Activated CD4-positive, alpha-beta memory T cell treated with anti-CD3 and anti-CD28 coated beads, Interleukin-2, amount 10 ng/mL, durations not matched to agents 7 days and 5 days (primary cell): ENCODE measurements at regions not wholly inside any gene's neighbourhood (a gene's known extent, or its start where the extent isn't known, plus 50 kb on each side); places are given as distances from the start of the nearest gene placed in this dataset.

Source experiments
- CTCF ChIA-PET: fragments of 350-600 bp; sonication (Branson Sonifier 250); formaldehyde crosslinking; loops from one replicate; lab custom pipeline; 2021; ENCODE audit warnings: antibody characterized with exemption, inconsistent platforms; lab: Charles Lee
- POLR2A ChIA-PET: fragments of 350-600 bp; sonication (Branson Sonifier 250); formaldehyde crosslinking; loops from one replicate; lab custom pipeline; 2021; ENCODE audit warnings: antibody characterized with exemption; lab: Charles Lee
- DNase-seq: peaks from one replicate; pipeline ENCODE4 v3.0.0-alpha.2; 2020
- H3K27ac Mint-ChIP-seq: one replicate; pipeline ENCODE4 v1.8.0; 2021; ENCODE audit warnings: mild to moderate bottlenecking, mixed read lengths
- H3K27me3 Mint-ChIP-seq: one replicate; pipeline ENCODE4 v1.8.0; 2021; ENCODE audit warnings: mixed read lengths
- H3K36me3 Mint-ChIP-seq: one replicate; pipeline ENCODE4 v1.8.0; 2021; ENCODE audit warnings: low read depth, mixed read lengths
- H3K4me1 Mint-ChIP-seq: one replicate; pipeline ENCODE4 v1.8.0; 2021; ENCODE audit warnings: mixed read lengths
- H3K4me3 Mint-ChIP-seq: one replicate; pipeline ENCODE4 v1.8.0; 2021; ENCODE audit warnings: mild to moderate bottlenecking, mixed read lengths
- H3K9me3 Mint-ChIP-seq: one replicate; pipeline ENCODE4 v1.8.0; 2021; ENCODE audit warnings: mixed read lengths

- Mint-ChIP-seq H3K4me1 (no peaks in the 10 kb centered on the region), H3K27ac (no peak overlapping the region), H3K36me3 (no peaks in the 10 kb centered on the region), H3K9me3 (no peaks in the 10 kb centered on the region), H3K4me3 (no peak overlapping the region), H3K27me3 (no peaks in the 10 kb centered on the region)
- CTCF ChIA-PET: no interaction called here
- POLR2A ChIA-PET: no interaction called here
- DNase-seq: no peak
These were observed 180.1 kb downstream of the TDRD15 start for GRCh38 chr2:21303876-21304275.

GRCh38 chr2:21305581-21305980 is 181.8 kb downstream of the TDRD15 start:
- no peaks in the 10 kb centered on the region for H3K36me3 Mint-ChIP-seq
- ChIA-PET POLR2A (no interaction called here), CTCF (no interaction called here)
- no peak for DNase-seq
- H3K4me3 Mint-ChIP-seq: no peak overlapping the region
- H3K4me1 Mint-ChIP-seq: no peaks in the 10 kb centered on the region
- H3K9me3 Mint-ChIP-seq: no peaks in the 10 kb centered on the region
- no peak overlapping the region for H3K27ac Mint-ChIP-seq
- no peaks in the 10 kb centered on the region for H3K27me3 Mint-ChIP-seq

GRCh38 chr2:21306235-21306634 is 182.5 kb downstream of the TDRD15 start:
- POLR2A ChIA-PET: no interaction called here

GRCh38 chr2:21307037-21307436 is 183.3 kb downstream of the TDRD15 start:
- no peak for DNase-seq
- ChIA-PET CTCF (interaction anchor here (1.3 kb wide), 1 partner anchor 10 kb away, joined by 5 read pairs; no protein-coding TSS in a partner anchor), POLR2A (no interaction called here)

More at GRCh38 chr2:21306235-21306634, 182.5 kb downstream of the TDRD15 start:
- DNase-seq: no peak
- Mint-ChIP-seq H3K27ac (no peak overlapping the region), H3K27me3 (no peaks in the 10 kb centered on the region), H3K9me3 (no peaks in the 10 kb centered on the region), H3K36me3 (no peaks in the 10 kb centered on the region), H3K4me1 (no peaks in the 10 kb centered on the region), H3K4me3 (no peak overlapping the region)
- CTCF ChIA-PET: interaction anchor here (1.3 kb wide), 1 partner anchor 11 kb away, joined by 5 read pairs; no protein-coding TSS in a partner anchor

GRCh38 chr2:21310493-21310892 is 186.7 kb downstream of the TDRD15 start:
- no peaks in the 10 kb centered on the region for H3K4me1 Mint-ChIP-seq
- CTCF ChIA-PET: no interaction called here
- H3K27me3 Mint-ChIP-seq: no peaks in the 10 kb centered on the region
- DNase-seq: no peak
- POLR2A ChIA-PET: no interaction called here
- no peak overlapping the region for H3K27ac Mint-ChIP-seq
- H3K4me3 Mint-ChIP-seq: no peak overlapping the region
- no peaks in the 10 kb centered on the region for H3K9me3 Mint-ChIP-seq
- H3K36me3 Mint-ChIP-seq: no peaks in the 10 kb centered on the region

More at GRCh38 chr2:21307037-21307436, 183.3 kb downstream of the TDRD15 start:
- Mint-ChIP-seq H3K9me3 (no peaks in the 10 kb centered on the region), H3K27me3 (no peaks in the 10 kb centered on the region), H3K4me1 (no peaks in the 10 kb centered on the region), H3K4me3 (no peak overlapping the region), H3K27ac (no peak overlapping the region), H3K36me3 (no peaks in the 10 kb centered on the region)

GRCh38 chr2:21314322-21314835 is 190.6 kb downstream of the TDRD15 start:
- no peak overlapping the region for H3K27ac Mint-ChIP-seq
- H3K36me3 Mint-ChIP-seq: no peaks in the 10 kb centered on the region
- H3K27me3 Mint-ChIP-seq: no peaks in the 10 kb centered on the region
- no peaks in the 10 kb centered on the region for H3K9me3 Mint-ChIP-seq
- H3K4me1 Mint-ChIP-seq: no peaks in the 10 kb centered on the region
- no peak for DNase-seq
- POLR2A ChIA-PET: no interaction called here
- CTCF ChIA-PET: interaction anchor here (2.2 kb wide), 1 partner anchor 653 kb away, joined by 5 read pairs; no protein-coding TSS in a partner anchor
- H3K4me3 Mint-ChIP-seq: no peak overlapping the region

- Mint-ChIP-seq H3K9me3 (no peaks in the 10 kb centered on the region), H3K4me3 (no peak overlapping the region), H3K36me3 (no peaks in the 10 kb centered on the region), H3K4me1 (no peaks in the 10 kb centered on the region), H3K27me3 (no peaks in the 10 kb centered on the region), H3K27ac (no peak overlapping the region)
- DNase-seq: peak; percentile 38
- ChIA-PET CTCF (interaction anchor here (1.0 to 3.9 kb wide), 6 partner anchors 8 to 275 kb away, joined by 3 to 31 read pairs (median 4); partner anchors contain the start of gene APOB), POLR2A (no interaction called here)
These were observed 193.4 kb downstream of the TDRD15 start for GRCh38 chr2:21317131-21317530.

GRCh38 chr2:21318263-21318662 is 194.5 kb downstream of the TDRD15 start:
- Mint-ChIP-seq H3K9me3 (no peaks in the 10 kb centered on the region), H3K27me3 (no peaks in the 10 kb centered on the region), H3K4me3 (no peak overlapping the region), H3K36me3 (no peaks in the 10 kb centered on the region), H3K27ac (no peak overlapping the region), H3K4me1 (no peaks in the 10 kb centered on the region)
- DNase-seq: no peak
- ChIA-PET POLR2A (no interaction called here), CTCF (interaction anchor here (3.9 kb wide), 1 partner anchor 276 kb away, joined by 31 read pairs; the partner anchor contains the start of gene APOB)

- no peaks in the 10 kb centered on the region for H3K27me3 Mint-ChIP-seq
- no peaks in the 10 kb centered on the region for H3K36me3 Mint-ChIP-seq
- H3K4me3 Mint-ChIP-seq: no peak overlapping the region
- ChIA-PET CTCF (no interaction called here), POLR2A (no interaction called here)
- no peak for DNase-seq
- H3K4me1 Mint-ChIP-seq: no peaks in the 10 kb centered on the region
- no peak overlapping the region for H3K27ac Mint-ChIP-seq
- H3K9me3 Mint-ChIP-seq: no peaks in the 10 kb centered on the region
These were observed 202.4 kb downstream of the TDRD15 start for GRCh38 chr2:21326152-21326551.

GRCh38 chr2:21328177-21328576 is 204.4 kb downstream of the TDRD15 start:
- Mint-ChIP-seq H3K27ac (no peak overlapping the region), H3K27me3 (no peaks in the 10 kb centered on the region), H3K4me3 (no peak overlapping the region), H3K9me3 (no peaks in the 10 kb centered on the region), H3K4me1 (no peaks in the 10 kb centered on the region), H3K36me3 (no peaks in the 10 kb centered on the region)
- CTCF ChIA-PET: no interaction called here
- no peak for DNase-seq
- POLR2A ChIA-PET: no interaction called here

- ChIA-PET CTCF (no interaction called here), POLR2A (no interaction called here)
- Mint-ChIP-seq H3K36me3 (no peaks in the 10 kb centered on the region), H3K4me3 (no peak overlapping the region), H3K27ac (no peak overlapping the region), H3K9me3 (peaks cover 3% of the 10 kb centered on the region), H3K4me1 (no peaks in the 10 kb centered on the region), H3K27me3 (no peaks in the 10 kb centered on the region)
- no peak for DNase-seq
These were observed 207.1 kb downstream of the TDRD15 start for GRCh38 chr2:21330786-21331391.

GRCh38 chr2:21331625-21332370 is 208.0 kb downstream of the TDRD15 start:
- peaks cover 3% of the 10 kb centered on the region for H3K9me3 Mint-ChIP-seq
- CTCF ChIA-PET: no interaction called here
- H3K4me1 Mint-ChIP-seq: no peaks in the 10 kb centered on the region
- H3K27ac Mint-ChIP-seq: no peak overlapping the region
- POLR2A ChIA-PET: no interaction called here
- H3K27me3 Mint-ChIP-seq: no peaks in the 10 kb centered on the region
- no peak for DNase-seq
- H3K36me3 Mint-ChIP-seq: no peaks in the 10 kb centered on the region
- no peak overlapping the region for H3K4me3 Mint-ChIP-seq

GRCh38 chr2:21332993-21333625 is 209.3 kb downstream of the TDRD15 start:
- Mint-ChIP-seq H3K4me1 (no peaks in the 10 kb centered on the region), H3K27me3 (no peaks in the 10 kb centered on the region), H3K4me3 (no peak overlapping the region), H3K36me3 (no peaks in the 10 kb centered on the region), H3K9me3 (peaks cover 3% of the 10 kb centered on the region), H3K27ac (no peak overlapping the region)
- no peak for DNase-seq
- ChIA-PET CTCF (no interaction called here), POLR2A (no interaction called here)
